Tibial artery (tissue), 4 donors: ENCODE measurements at regions not wholly inside any gene's neighbourhood (a gene's known extent, or its start where the extent isn't known, plus 50 kb on each side); places are given as distances from the start of the nearest gene placed in this dataset.

Experiments used
- DNase-seq, 2 donors: peaks; one replicate each; pipeline ENCODE4 v3.0.0-alpha.2; 2019
- H3K27ac ChIP-seq, 2 donors: fragments of 200-600 bp; sonication (generic) in 1 of 2; 1 replicate in 1 of 2; 2 replicates in 1 of 2; pipeline ENCODE4 v1.5.1; 2018 to 2019; ENCODE audit warnings: mild to moderate bottlenecking in 1 of 2
- H3K27me3 ChIP-seq, 2 donors: fragments of 200-600 bp; sonication (generic) in 1 of 2; one replicate each; pipeline versions ENCODE4 v1.5.1 to v1.6.0; 2016 to 2019
- H3K36me3 ChIP-seq, 3 donors: fragments of 200-600 bp; sonication (generic) in 2 of 3; one replicate each; pipeline ENCODE4 v1.5.1; 2016 to 2019; ENCODE audit warnings: mild to moderate bottlenecking in 2 of 3
- H3K4me1 ChIP-seq, 4 donors: fragments of 200-600 bp; sonication (generic) in 2 of 4; 1 replicate in 3 of 4; 2 replicates in 1 of 4; pipeline ENCODE4 v1.5.1; 2016 to 2019
- H3K4me3 ChIP-seq, 2 donors: fragments of 200-600 bp; sonication (generic) in 1 of 2; 1 replicate in 1 of 2; 2 replicates in 1 of 2; pipeline ENCODE4 v1.5.1; 2018 to 2019; ENCODE audit warnings: mild to moderate bottlenecking in 2 of 2
- H3K9me3 ChIP-seq, 3 donors: fragments of 200-600 bp; sonication (generic) in 1 of 3; one replicate each; pipeline ENCODE4 v1.5.1; 2016 to 2019
- CTCF ChIP-seq, 2 experiments: fragments of 200-600 bp in 1 of 2; fragments of 450-650 bp in 1 of 2; IDR thresholded peaks; one replicate each; pipeline ENCODE4 v1.5.1; 2017 to 2019; ENCODE audit warnings: antibody characterized with exemption in 2 of 2, mild to moderate bottlenecking in 1 of 2, moderate library complexity in 1 of 2
- intact Hi-C: fragments of 100-400 bp; cut with DNase I; formaldehyde crosslinking; loops from one replicate; pipeline ENCODE4 v1.15.0; 2023; ENCODE audit warnings: low total_unique reads

- DNase-seq, result no peak
- Histone ChIP-seq H3K4me3 (no peak overlapping the region), H3K27ac (no peak overlapping the region), H3K27me3 (no peaks in the 10 kb centered on the region), H3K9me3 (peaks cover 0 to 8% (median 0%) of the 10 kb centered on the region in 3 donors), H3K36me3 (no peaks in the 10 kb centered on the region), H3K4me1 (no peaks in the 10 kb centered on the region)
- intact Hi-C loops, result no loop called here
- no peak for TF ChIP-seq CTCF (IDR thresholded peaks at IDR 0.05)
Measured at GRCh38 chr14:84750284-84750683, 779.7 kb upstream of the FLRT2 start.

DNA sequence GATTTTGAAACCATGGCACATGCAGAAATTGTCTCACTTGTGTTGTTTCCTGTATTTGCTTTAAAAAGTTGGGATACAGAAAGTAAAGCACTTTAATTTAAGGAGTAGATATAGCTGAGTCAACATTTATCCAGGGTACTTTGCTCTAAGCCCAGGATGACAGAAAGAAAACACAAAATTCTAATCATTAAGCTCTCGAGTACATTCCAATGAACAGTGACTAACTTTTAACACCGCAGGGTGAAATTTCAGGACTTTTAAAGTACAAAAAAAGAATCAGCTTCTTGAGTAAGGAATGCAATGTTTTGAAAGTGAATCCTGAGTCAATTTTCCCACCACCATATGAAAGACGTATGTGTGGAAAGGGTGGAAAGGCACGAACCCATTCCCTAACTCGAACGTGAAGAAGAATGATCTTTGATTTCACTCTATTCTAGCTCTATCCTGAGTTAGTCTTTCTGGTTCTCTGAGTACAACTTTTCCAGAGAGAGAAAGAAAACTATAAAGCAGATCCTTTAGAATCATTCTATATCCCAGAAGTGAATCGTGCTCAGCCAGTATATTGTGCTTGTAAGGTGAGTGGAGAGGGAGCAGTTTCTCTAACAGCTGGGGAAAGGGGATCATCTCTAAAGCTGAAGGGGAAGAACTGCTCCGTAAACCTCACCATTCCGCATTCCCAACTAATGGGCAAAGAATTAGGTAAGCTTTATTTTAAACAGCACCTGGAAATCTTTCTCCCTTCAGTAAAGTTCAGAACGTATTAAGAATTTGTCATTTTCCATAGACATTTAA is 779.0 kb upstream of the FLRT2 start:
- H3K27ac ChIP-seq, result no peak overlapping the region
- peaks cover 0 to 8% (median 0%) of the 10 kb centered on the region in 3 donors for H3K9me3 ChIP-seq
- no peak overlapping the region for H3K4me3 ChIP-seq
- no peaks in the 10 kb centered on the region for H3K36me3 ChIP-seq
- no peaks in the 10 kb centered on the region for H3K27me3 ChIP-seq
- no peak for TF ChIP-seq CTCF (IDR thresholded peaks at IDR 0.05)
- intact Hi-C loops, result no loop called here
- no peaks in the 10 kb centered on the region for H3K4me1 ChIP-seq
- DNase-seq, result no peak

- Histone ChIP-seq H3K27ac (no peak overlapping the region), H3K4me1 (no peaks in the 10 kb centered on the region), H3K36me3 (no peaks in the 10 kb centered on the region), H3K27me3 (no peaks in the 10 kb centered on the region), H3K4me3 (no peak overlapping the region), H3K9me3 (peaks cover 0 to 8% (median 0%) of the 10 kb centered on the region in 3 donors)
- intact Hi-C loops, result no loop called here
- DNase-seq, result no peak
- TF ChIP-seq CTCF (IDR thresholded peaks at IDR 0.05), result no peak
Measured at GRCh38 chr14:84751745-84752144, 778.2 kb upstream of the FLRT2 start.

DNA sequence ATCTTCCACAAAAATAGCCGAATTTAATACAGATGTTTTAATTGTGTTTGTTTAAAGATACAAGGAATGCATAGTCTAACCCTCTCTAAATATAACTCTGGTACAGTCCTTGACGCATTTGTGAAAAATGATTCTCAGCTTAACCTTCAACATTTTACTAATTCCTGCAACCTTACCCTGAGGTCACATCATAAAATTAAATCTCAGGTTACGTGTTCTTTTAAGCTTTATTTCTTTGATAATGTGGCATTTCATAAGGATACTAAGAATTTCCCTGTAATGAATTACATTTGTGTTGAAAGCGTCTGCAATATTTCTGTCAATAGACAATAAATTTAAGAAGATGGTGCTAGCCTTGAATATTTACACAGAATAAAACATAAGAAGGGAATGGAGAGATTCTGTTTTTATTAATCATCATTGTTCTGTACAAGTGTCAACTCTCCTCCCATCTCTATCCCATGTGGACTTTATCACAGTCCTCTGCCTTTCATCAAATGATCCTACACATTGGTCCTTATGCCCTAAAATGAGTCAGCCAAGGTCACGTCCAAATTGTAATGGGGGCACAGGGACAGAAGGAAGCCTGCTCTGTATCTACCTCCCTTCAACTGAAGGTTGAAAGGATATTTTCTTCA is 769.3 kb upstream of the FLRT2 start:
- H3K27me3 ChIP-seq, result no peaks in the 10 kb centered on the region
- intact Hi-C loops, result no loop called here
- DNase-seq, result no peak
- no peaks in the 10 kb centered on the region for H3K36me3 ChIP-seq
- no peak for TF ChIP-seq CTCF (IDR thresholded peaks at IDR 0.05)
- no peak overlapping the region for H3K27ac ChIP-seq
- no peaks in the 10 kb centered on the region for H3K4me1 ChIP-seq
- peaks cover 0 to 7% (median 0%) of the 10 kb centered on the region in 3 donors for H3K9me3 ChIP-seq
- no peak overlapping the region for H3K4me3 ChIP-seq

- TF ChIP-seq CTCF (IDR thresholded peaks at IDR 0.05), result no peak
- Histone ChIP-seq H3K27ac (no peak overlapping the region), H3K4me1 (no peaks in the 10 kb centered on the region), H3K9me3 (peaks cover 0 to 7% (median 0%) of the 10 kb centered on the region in 3 donors), H3K36me3 (no peaks in the 10 kb centered on the region), H3K27me3 (no peaks in the 10 kb centered on the region), H3K4me3 (no peak overlapping the region)
- intact Hi-C loops, result no loop called here
- no peak for DNase-seq
Measured at GRCh38 chr14:84767434-84767833, 762.5 kb upstream of the FLRT2 start.
